GM12872 (cell line): ENCODE measurements at regions not wholly inside any gene's neighbourhood (a gene's known extent, or its start where the extent isn't known, plus 50 kb on each side); places are given as distances from the start of the nearest gene placed in this dataset.

ENCODE experiments used
- CTCF ChIP-seq: IDR thresholded peaks from 3 replicates; pipeline ENCODE4 v1.5.1; 2011; ENCODE audit warnings: low read depth, mild to moderate bottlenecking, low read length, moderate library complexity; ENCODE audit not compliant: insufficient read depth

DNA sequence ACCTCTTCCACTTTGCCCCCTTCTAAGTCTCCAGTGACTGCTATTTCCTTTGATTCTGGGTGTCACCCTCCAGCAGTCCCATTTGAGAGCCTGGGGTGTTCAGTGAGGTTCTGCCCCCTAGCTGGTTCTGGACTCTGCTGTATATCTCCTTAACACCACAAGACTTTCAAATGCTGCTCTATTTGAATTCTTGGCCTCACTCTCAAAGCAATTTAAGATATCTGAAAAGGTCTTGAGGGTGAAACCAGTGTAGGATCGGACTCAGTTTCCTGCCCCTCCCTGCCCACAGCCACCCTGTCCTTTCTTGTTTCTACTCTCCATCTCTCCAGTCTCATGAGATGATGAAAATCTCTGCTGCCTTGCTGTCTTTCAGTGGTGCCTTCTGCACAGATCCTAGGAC lies 280.9 kb downstream of the TENT4A start:
- TF ChIP-seq CTCF: no peak

DNA sequence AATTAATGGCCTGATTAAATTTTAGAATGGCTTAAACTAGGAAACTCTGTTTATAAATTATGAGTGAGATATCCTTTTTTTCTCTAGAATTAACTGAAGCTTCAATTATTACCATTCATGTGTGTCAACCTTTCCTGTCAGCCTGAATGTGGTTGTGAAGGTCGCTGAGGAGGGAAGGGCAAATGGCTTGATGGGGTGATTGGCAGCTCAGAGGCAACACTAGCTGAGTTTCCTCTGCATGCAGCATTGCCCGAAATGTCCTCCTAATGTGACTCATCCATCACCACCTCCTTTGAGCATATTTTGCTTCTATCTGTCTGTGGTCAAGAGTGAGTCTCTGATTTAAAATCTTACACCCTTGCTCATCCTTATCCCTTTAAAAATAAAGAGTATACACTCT lies 281.9 kb downstream of the TENT4A start:
- TF ChIP-seq CTCF: no peak

- no peak for TF ChIP-seq CTCF
Observed at GRCh38 chr5:7000310-7000709, 287.1 kb downstream of the TENT4A start.

DNA sequence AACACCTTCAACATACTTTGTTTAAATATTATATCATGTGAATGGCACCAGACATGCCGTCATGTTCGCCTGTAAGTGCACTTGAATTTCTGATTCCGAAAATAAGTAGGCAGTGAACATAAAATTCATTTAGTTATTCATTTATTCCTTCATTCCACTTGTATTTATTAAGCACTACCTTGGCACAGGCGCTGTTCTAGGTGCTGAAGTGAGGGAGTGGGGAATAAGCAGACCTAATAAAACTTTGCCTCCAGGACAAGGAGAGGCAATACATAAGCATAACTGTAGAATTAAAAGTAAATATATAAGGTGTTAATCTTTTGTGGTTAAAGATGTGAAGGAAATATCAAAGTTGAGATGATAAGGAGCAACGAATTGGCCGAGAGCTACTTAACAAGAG lies 297.4 kb downstream of the TENT4A start:
- TF ChIP-seq CTCF: no peak

DNA sequence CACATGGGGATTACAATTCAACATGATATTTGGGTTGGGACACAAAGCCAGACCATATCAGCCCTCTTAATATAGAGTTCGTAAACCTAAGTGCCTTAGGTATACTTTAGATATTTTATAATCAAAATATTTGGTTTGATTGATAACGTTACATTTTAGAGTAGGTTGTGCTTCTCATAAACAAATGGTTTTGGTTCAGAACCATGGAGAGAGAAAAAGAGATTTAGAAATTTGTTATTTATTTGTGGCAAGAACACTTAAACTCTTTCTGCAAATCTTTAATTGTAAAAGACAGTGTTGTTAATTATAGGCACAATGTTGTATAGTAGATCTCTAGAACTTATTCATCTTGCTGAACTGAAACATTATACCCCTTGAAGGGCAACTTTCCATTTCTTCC lies 298.8 kb downstream of the TENT4A start:
- no peak for TF ChIP-seq CTCF

GRCh38 chr5:7014611-7015010 lies 301.4 kb downstream of the TENT4A start:
- no peak for TF ChIP-seq CTCF

- peak; percentile 24; the same call in 1 of the 3 replicates for TF ChIP-seq CTCF
Observed at GRCh38 chr5:7015586-7016256, 302.5 kb downstream of the TENT4A start.
